Stimulated activated CD4-positive, alpha-beta T cell treated with anti-CD3 and anti-CD28 coated beads, Interleukin-12 subunit alpha, Interleukin-12 subunit beta, amount 100 ng/mL, for 4 hours (primary cell): ENCODE measurements at regions not wholly inside any gene's neighbourhood (a gene's known extent, or its start where the extent isn't known, plus 50 kb on each side); places are given as distances from the start of the nearest gene placed in this dataset.

Experiments used
- DNase-seq: peaks from one replicate; pipeline ENCODE4 v3.0.0-alpha.2; 2020

GRCh38 chr3:176523114-176523513 is 674.2 kb downstream of the TBL1XR1 start:
- DNase-seq = no peak

GRCh38 chr3:176522436-176522835 is 674.8 kb downstream of the TBL1XR1 start:
- no peak for DNase-seq

- no peak for DNase-seq
These were observed 675.6 kb downstream of the TBL1XR1 start for GRCh38 chr3:176521531-176522175.

- no peak for DNase-seq
These were observed 683.0 kb downstream of the TBL1XR1 start for GRCh38 chr3:176514297-176514696.

- no peak for DNase-seq
These were observed 683.7 kb downstream of the TBL1XR1 start for GRCh38 chr3:176513604-176514003.

GRCh38 chr3:176512037-176512436 is 685.2 kb downstream of the TBL1XR1 start:
- no peak for DNase-seq

GRCh38 chr3:176510097-176510496 is 687.2 kb downstream of the TBL1XR1 start:
- no peak for DNase-seq

- DNase-seq = no peak
These were observed 691.2 kb downstream of the TBL1XR1 start for GRCh38 chr3:176505878-176506621.

- no peak for DNase-seq
These were observed 706.2 kb downstream of the TBL1XR1 start for GRCh38 chr3:176491084-176491483.

GRCh38 chr3:176490357-176490756 is 706.9 kb downstream of the TBL1XR1 start:
- DNase-seq = no peak

GRCh38 chr3:176479248-176479647 is 718.0 kb downstream of the TBL1XR1 start:
- no peak for DNase-seq

- DNase-seq = no peak
These were observed 727.5 kb downstream of the TBL1XR1 start for GRCh38 chr3:176469694-176470205.

- no peak for DNase-seq
These were observed 733.7 kb downstream of the TBL1XR1 start for GRCh38 chr3:176463610-176464009.

- no peak for DNase-seq
These were observed 749.9 kb downstream of the TBL1XR1 start for GRCh38 chr3:176447369-176447768.

- DNase-seq = no peak
These were observed 755.0 kb downstream of the TBL1XR1 start for GRCh38 chr3:176442326-176442725.

GRCh38 chr3:176439729-176440128 is 757.6 kb downstream of the TBL1XR1 start:
- no peak for DNase-seq

- DNase-seq = no peak
These were observed 765.3 kb downstream of the TBL1XR1 start for GRCh38 chr3:176431991-176432390.

- DNase-seq = no peak
These were observed 766.3 kb downstream of the TBL1XR1 start for GRCh38 chr3:176431038-176431418.

GRCh38 chr3:176430244-176431037 is 766.8 kb downstream of the TBL1XR1 start:
- DNase-seq = no peak

- DNase-seq = no peak
These were observed 768.7 kb downstream of the TBL1XR1 start for GRCh38 chr3:176428552-176428951.

GRCh38 chr3:176426371-176426770 is 770.9 kb downstream of the TBL1XR1 start:
- no peak for DNase-seq

GRCh38 chr3:176416870-176417269 is 780.4 kb downstream of the TBL1XR1 start:
- DNase-seq = no peak

- DNase-seq = no peak
These were observed 781.5 kb downstream of the TBL1XR1 start for GRCh38 chr3:176415661-176416295.
